GM03348 (cell line): ENCODE measurements at regions not wholly inside any gene's neighbourhood (a gene's known extent, or its start where the extent isn't known, plus 50 kb on each side); places are given as distances from the start of the nearest gene placed in this dataset.
"Not testable (repeated sequence)": the region's sequence is repeated elsewhere in the genome, so short reads cannot be mapped to it uniquely, and the experiment has no call there.

Experiments used
- DNase-seq: peaks from one replicate; pipeline ENCODE4 v3.0.0; 2012; ENCODE audit warnings: low spot score

- not testable (repeated sequence) for DNase-seq
These were observed 69.5 kb downstream of the NPIPA7 start for GRCh38 chr16:16448423-16448822.

GRCh38 chr16:16449712-16450237 is 70.8 kb downstream of the NPIPA7 start:
- not testable (repeated sequence) for DNase-seq

GRCh38 chr16:16451721-16452410 is 72.9 kb downstream of the NPIPA7 start:
- DNase-seq = not testable (repeated sequence)

GRCh38 chr16:16458579-16458978 is 79.6 kb downstream of the NPIPA7 start:
- not testable (repeated sequence) for DNase-seq

GRCh38 chr16:16463792-16464191 is 84.9 kb downstream of the NPIPA7 start:
- not testable (repeated sequence) for DNase-seq

GRCh38 chr16:16488919-16489318 is 110.0 kb downstream of the NPIPA7 start:
- DNase-seq = not testable (repeated sequence)

- DNase-seq = not testable (repeated sequence)
These were observed 110.5 kb downstream of the NPIPA7 start for GRCh38 chr16:16489466-16489865.

- DNase-seq = not testable (repeated sequence)
These were observed 115.2 kb downstream of the NPIPA7 start for GRCh38 chr16:16494114-16494513.

- not testable (repeated sequence) for DNase-seq
These were observed 116.1 kb downstream of the NPIPA7 start for GRCh38 chr16:16494998-16495397.

GRCh38 chr16:16499875-16500274 is 120.9 kb downstream of the NPIPA7 start:
- DNase-seq = not testable (repeated sequence)

GRCh38 chr16:16507041-16507440 is 128.1 kb downstream of the NPIPA7 start:
- not testable (repeated sequence) for DNase-seq

GRCh38 chr16:16508344-16508743 is 129.4 kb downstream of the NPIPA7 start:
- not testable (repeated sequence) for DNase-seq

GRCh38 chr16:16519395-16519794 is 140.5 kb downstream of the NPIPA7 start:
- not testable (repeated sequence) for DNase-seq

GRCh38 chr16:16521239-16522002 is 142.5 kb downstream of the NPIPA7 start:
- not testable (repeated sequence) for DNase-seq

GRCh38 chr16:16526998-16527397 is 148.1 kb downstream of the NPIPA7 start:
- DNase-seq = not testable (repeated sequence)

GRCh38 chr16:16530744-16531143 is 151.8 kb downstream of the NPIPA7 start:
- DNase-seq = not testable (repeated sequence)

- DNase-seq = not testable (repeated sequence)
These were observed 156.6 kb downstream of the NPIPA7 start for GRCh38 chr16:16535565-16535964.

GRCh38 chr16:16536151-16536550 is 157.2 kb downstream of the NPIPA7 start:
- not testable (repeated sequence) for DNase-seq

GRCh38 chr16:16549710-16550109 is 170.8 kb downstream of the NPIPA7 start:
- DNase-seq = not testable (repeated sequence)

GRCh38 chr16:16550824-16551223 is 171.9 kb downstream of the NPIPA7 start:
- DNase-seq = not testable (repeated sequence)

GRCh38 chr16:16552819-16553340 is 173.9 kb downstream of the NPIPA7 start:
- not testable (repeated sequence) for DNase-seq

- DNase-seq = not testable (repeated sequence)
These were observed 180.3 kb downstream of the NPIPA7 start for GRCh38 chr16:16559179-16559740.
